CD4-positive, alpha-beta T cell (primary cell): ENCODE measurements at regions not wholly inside any gene's neighbourhood (a gene's known extent, or its start where the extent isn't known, plus 50 kb on each side); places are given as distances from the start of the nearest gene placed in this dataset.

ENCODE experiments used
- ATAC-seq: fragments of 200-7000 bp; cut with Tn5 transposase; one replicate; pipeline ENCODE4 v1.10.0; 2022; ENCODE audit warnings: mild to moderate bottlenecking; ENCODE audit not compliant: poor library complexity
- CTCF ChIA-PET: fragments of 350-600 bp; sonication (Branson Sonifier 250); formaldehyde crosslinking; loops from one replicate; lab custom pipeline; 2021; ENCODE audit warnings: antibody characterized with exemption, inconsistent platforms; lab: Charles Lee
- POLR2A ChIA-PET: fragments of 350-600 bp; sonication (Branson Sonifier 250); formaldehyde crosslinking; loops from one replicate; lab custom pipeline; 2021; ENCODE audit warnings: antibody characterized with exemption, inconsistent platforms; lab: Charles Lee
- DNase-seq, 14 experiments: peaks; one replicate each; pipeline ENCODE4 v3.0.0-alpha.2; 2013 to 2020; ENCODE audit warnings: mixed read lengths in 2 of 14
- H3K27ac ChIP-seq, 2 donors: one replicate each; pipeline versions ENCODE4 v1.5.1 to v1.7.0; 2013; ENCODE audit warnings: low read length in 2 of 2, low read depth in 1 of 2, mild to moderate bottlenecking in 1 of 2
- H3K27me3 ChIP-seq, 2 experiments: 1 replicate in 1 of 2; 2 replicates in 1 of 2; pipeline versions ENCODE4 v1.6.1 to v1.7.0; 2013; ENCODE audit warnings: low read length in 2 of 2, control low read depth in 1 of 2, mild to moderate bottlenecking in 1 of 2, moderate library complexity in 1 of 2; ENCODE audit not compliant: insufficient read depth in 2 of 2, control insufficient read depth in 1 of 2
- H3K36me3 ChIP-seq: one replicate; pipeline ENCODE4 v1.6.1; 2013; ENCODE audit warnings: low read length, control low read depth; ENCODE audit not compliant: insufficient read depth
- H3K4me1 ChIP-seq: one replicate; pipeline ENCODE4 v1.6.1; 2013; ENCODE audit warnings: low read length, control low read depth; ENCODE audit not compliant: insufficient read depth
- H3K4me3 ChIP-seq: one replicate; pipeline ENCODE4 v1.5.1; 2013; ENCODE audit warnings: mild to moderate bottlenecking, low read length, moderate library complexity
- H3K9me3 ChIP-seq, 2 experiments: 1 replicate in 1 of 2; 2 replicates in 1 of 2; pipeline versions ENCODE4 v1.6.1 to v1.7.0; 2013; ENCODE audit warnings: low read length in 2 of 2, mild to moderate bottlenecking in 2 of 2, control low read depth in 1 of 2, moderate library complexity in 1 of 2; ENCODE audit not compliant: control insufficient read depth in 1 of 2, insufficient read depth in 1 of 2
- H3K27ac Mint-ChIP-seq: one replicate; pipeline ENCODE4 v1.8.0; 2020; ENCODE audit warnings: mixed read lengths
- H3K27me3 Mint-ChIP-seq: one replicate; pipeline ENCODE4 v1.8.0; 2021; ENCODE audit warnings: mixed read lengths
- H3K36me3 Mint-ChIP-seq: one replicate; pipeline ENCODE4 v1.8.0; 2021; ENCODE audit warnings: low read depth, mixed read lengths
- H3K4me1 Mint-ChIP-seq: one replicate; pipeline ENCODE4 v1.8.0; 2021; ENCODE audit warnings: low read depth, mixed read lengths
- H3K4me3 Mint-ChIP-seq: one replicate; pipeline ENCODE4 v1.8.0; 2020; ENCODE audit warnings: mild to moderate bottlenecking, mixed read lengths
- H3K9me3 Mint-ChIP-seq: one replicate; pipeline ENCODE4 v1.8.0; 2020; ENCODE audit warnings: mixed read lengths
- intact Hi-C, 2 experiments: fragments of 100-400 bp; cut with DNase I in 1 of 2; cut with micrococcal nuclease in 1 of 2; formaldehyde crosslinking; loops; one replicate each; pipeline versions ENCODE4 v1.15.1 to v1.9.0; 2023 to 2025; cut with DNase I, micrococcal nuclease
- TF ChIP-seq, protein P1 (sequence below): fragments of 200-600 bp; IDR thresholded peaks from one replicate; pipeline ENCODE4 v1.8.0; 2022; ENCODE audit warnings: antibody characterized with exemption, mild to moderate bottlenecking

DNA sequence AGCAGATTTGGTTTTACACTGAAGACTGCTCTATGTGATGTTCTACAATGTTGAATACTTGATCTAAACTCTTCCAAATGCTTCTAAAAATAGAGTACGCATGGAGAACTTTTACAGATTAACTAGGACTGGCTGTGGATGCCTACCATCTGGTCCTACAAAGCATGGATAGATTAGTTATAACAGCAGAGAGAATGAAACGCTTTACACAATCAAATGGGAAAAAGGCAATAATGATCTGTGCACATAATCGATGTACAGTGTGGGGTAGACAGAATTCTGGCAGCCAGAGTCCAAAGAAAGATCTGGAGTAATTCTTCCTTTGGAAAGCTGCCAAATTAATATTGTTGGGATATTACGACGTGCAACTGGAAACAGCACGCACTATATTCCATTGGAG lies 1885.5 kb upstream of the PRR20A start:
- intact Hi-C loops: no loop called here

DNA sequence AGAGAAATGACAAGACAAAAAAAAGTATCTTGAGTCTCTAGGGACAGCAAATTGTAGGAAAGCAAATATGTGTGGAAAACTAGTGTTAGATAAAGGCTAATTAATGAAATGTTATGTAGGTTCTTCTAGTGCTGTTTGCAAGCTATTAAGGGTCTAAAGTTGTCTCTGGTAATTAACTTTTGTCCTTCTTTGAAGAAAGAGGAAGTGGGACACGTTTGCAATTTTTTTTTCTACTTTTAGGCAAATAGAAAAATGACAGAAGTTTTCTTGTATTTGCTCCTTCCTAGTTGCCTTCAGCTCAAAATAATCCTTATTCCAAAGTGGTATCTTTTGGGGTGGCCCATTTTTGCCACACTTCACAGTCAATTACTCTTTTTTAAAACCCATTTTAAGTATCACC lies 1877.7 kb upstream of the PRR20A start:
- Histone ChIP-seq H3K36me3 (no peaks in the 10 kb centered on the region), H3K4me1 (no peaks in the 10 kb centered on the region), H3K27ac (no peak overlapping the region), H3K9me3 (no peaks in the 10 kb centered on the region), H3K4me3 (no peak overlapping the region), H3K27me3 (no peaks in the 10 kb centered on the region)
- Mint-ChIP-seq H3K27ac (no peak overlapping the region), H3K4me3 (no peak overlapping the region), H3K9me3 (peaks cover 21% of the 10 kb centered on the region), H3K36me3 (no peaks in the 10 kb centered on the region), H3K4me1 (no peaks in the 10 kb centered on the region), H3K27me3 (no peaks in the 10 kb centered on the region)
- TF ChIP-seq, protein P1, sequence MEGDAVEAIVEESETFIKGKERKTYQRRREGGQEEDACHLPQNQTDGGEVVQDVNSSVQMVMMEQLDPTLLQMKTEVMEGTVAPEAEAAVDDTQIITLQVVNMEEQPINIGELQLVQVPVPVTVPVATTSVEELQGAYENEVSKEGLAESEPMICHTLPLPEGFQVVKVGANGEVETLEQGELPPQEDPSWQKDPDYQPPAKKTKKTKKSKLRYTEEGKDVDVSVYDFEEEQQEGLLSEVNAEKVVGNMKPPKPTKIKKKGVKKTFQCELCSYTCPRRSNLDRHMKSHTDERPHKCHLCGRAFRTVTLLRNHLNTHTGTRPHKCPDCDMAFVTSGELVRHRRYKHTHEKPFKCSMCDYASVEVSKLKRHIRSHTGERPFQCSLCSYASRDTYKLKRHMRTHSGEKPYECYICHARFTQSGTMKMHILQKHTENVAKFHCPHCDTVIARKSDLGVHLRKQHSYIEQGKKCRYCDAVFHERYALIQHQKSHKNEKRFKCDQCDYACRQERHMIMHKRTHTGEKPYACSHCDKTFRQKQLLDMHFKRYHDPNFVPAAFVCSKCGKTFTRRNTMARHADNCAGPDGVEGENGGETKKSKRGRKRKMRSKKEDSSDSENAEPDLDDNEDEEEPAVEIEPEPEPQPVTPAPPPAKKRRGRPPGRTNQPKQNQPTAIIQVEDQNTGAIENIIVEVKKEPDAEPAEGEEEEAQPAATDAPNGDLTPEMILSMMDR: no peak
- no peak for DNase-seq
- intact Hi-C loops: no loop called here
- CTCF ChIA-PET: no interaction called here
- POLR2A ChIA-PET: no interaction called here
- ATAC-seq: no peak

More for the DNA sequence above, 1885.5 kb upstream of the PRR20A start:
- peaks cover 33% of the 10 kb centered on the region for H3K9me3 Mint-ChIP-seq
- H3K4me1 ChIP-seq: no peaks in the 10 kb centered on the region
- TF ChIP-seq, protein P1: no peak
- no peaks in the 10 kb centered on the region for H3K36me3 Mint-ChIP-seq
- no peak for DNase-seq
- no peaks in the 10 kb centered on the region for H3K4me1 Mint-ChIP-seq
- no peak overlapping the region for H3K4me3 Mint-ChIP-seq
- H3K9me3 ChIP-seq: peaks cover 0 to 9% of the 10 kb centered on the region in 2 experiments
- H3K27ac ChIP-seq: no peak overlapping the region
- ChIA-PET CTCF (no interaction called here), POLR2A (no interaction called here)
- H3K4me3 ChIP-seq: no peak overlapping the region
- H3K27ac Mint-ChIP-seq: no peak overlapping the region
- no peak for ATAC-seq
- no peaks in the 10 kb centered on the region for H3K36me3 ChIP-seq
- no peaks in the 10 kb centered on the region for H3K27me3 Mint-ChIP-seq
- H3K27me3 ChIP-seq: no peaks in the 10 kb centered on the region

DNA sequence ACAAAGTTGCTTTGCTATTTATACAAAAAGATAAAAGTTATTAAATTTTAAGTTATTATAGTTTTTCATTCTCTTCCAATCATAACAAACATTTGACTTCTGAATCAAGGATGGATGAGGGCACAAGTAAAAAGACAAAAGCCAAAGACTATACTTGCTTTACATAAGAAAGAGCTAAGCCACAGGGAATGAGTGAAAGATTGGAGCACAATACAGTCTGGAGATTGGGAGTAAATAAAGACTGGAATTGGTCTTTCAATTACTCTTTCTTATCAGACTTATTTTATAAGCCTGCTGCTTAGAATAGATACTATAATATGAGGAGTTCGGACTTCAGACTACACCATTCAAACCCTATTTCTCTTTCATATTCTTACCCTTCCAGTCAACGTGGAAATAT lies 1874.1 kb upstream of the PRR20A start:
- no peak overlapping the region for H3K4me3 Mint-ChIP-seq
- Histone ChIP-seq H3K36me3 (no peaks in the 10 kb centered on the region), H3K9me3 (no peaks in the 10 kb centered on the region), H3K27me3 (no peaks in the 10 kb centered on the region), H3K27ac (no peak overlapping the region), H3K4me1 (no peaks in the 10 kb centered on the region), H3K4me3 (no peak overlapping the region)
- no peaks in the 10 kb centered on the region for H3K27me3 Mint-ChIP-seq
- POLR2A ChIA-PET: no interaction called here
- TF ChIP-seq, protein P1: no peak
- CTCF ChIA-PET: no interaction called here
- no peak for DNase-seq
- H3K36me3 Mint-ChIP-seq: no peaks in the 10 kb centered on the region
- peaks cover 17% of the 10 kb centered on the region for H3K9me3 Mint-ChIP-seq
- intact Hi-C loops: loop anchor here in 1 of 2 experiments (2.0 kb wide), 1 partner anchor 50 kb away; no protein-coding TSS in a partner anchor
- H3K27ac Mint-ChIP-seq: no peak overlapping the region
- ATAC-seq: no peak
- H3K4me1 Mint-ChIP-seq: no peaks in the 10 kb centered on the region
